Activated T-cell treated with anti-CD3 and anti-CD28 coated beads, Interleukin-2, amount 50 U/mL, for 72 hours (primary cell): ENCODE measurements at regions not wholly inside any gene's neighbourhood (a gene's known extent, or its start where the extent isn't known, plus 50 kb on each side); places are given as distances from the start of the nearest gene placed in this dataset.

ENCODE experiments used
- ATAC-seq, 2 donors: fragments of 150-1000 bp; cut with Tn5 transposase; replicated peaks in 1 of 2; 2 replicates each; pipeline ENCODE4 v1.10.0; 2021; ENCODE audit warnings: moderate library complexity in 2 of 2, mild to moderate bottlenecking in 1 of 2
- DNase-seq, 2 donors: peaks; one replicate each; pipeline ENCODE4 v3.0.0; 2021 to 2022; ENCODE audit warnings: mixed read lengths in 1 of 2
- H3K27ac Mint-ChIP-seq: one replicate; pipeline ENCODE4 v1.8.0; 2022; ENCODE audit warnings: mild to moderate bottlenecking, moderate library complexity, mixed read lengths
- H3K27me3 Mint-ChIP-seq: one replicate; pipeline ENCODE4 v1.8.0; 2022; ENCODE audit warnings: low read depth, mixed read lengths
- H3K36me3 Mint-ChIP-seq, 2 donors: one replicate each; pipeline ENCODE4 v1.8.0; 2022; ENCODE audit warnings: mixed read lengths in 2 of 2, mild to moderate bottlenecking in 1 of 2; ENCODE audit not compliant: insufficient read depth in 2 of 2
- H3K4me1 Mint-ChIP-seq: one replicate; pipeline ENCODE4 v1.8.0; 2022; ENCODE audit warnings: low read depth, mixed read lengths
- H3K4me3 Mint-ChIP-seq, 2 donors: one replicate each; pipeline ENCODE4 v1.8.0; 2022; ENCODE audit warnings: mild to moderate bottlenecking in 2 of 2, mixed read lengths in 2 of 2, moderate library complexity in 2 of 2
- H3K9me3 Mint-ChIP-seq, 2 donors: one replicate each; pipeline ENCODE4 v1.8.0; 2022; ENCODE audit warnings: mixed read lengths in 2 of 2

GRCh38 chr10:30778769-30779168, 149.2 kb upstream of the LYZL2 start:
- DNase-seq (no peak), ATAC-seq (no peak)
- Mint-ChIP-seq H3K27me3 (peaks cover 16% of the 10 kb centered on the region), H3K27ac (no peak overlapping the region), H3K4me3 (no peak overlapping the region), H3K9me3 (no peaks in the 10 kb centered on the region), H3K4me1 (peaks cover 4% of the 10 kb centered on the region), H3K36me3 (no peaks in the 10 kb centered on the region)

DNA sequence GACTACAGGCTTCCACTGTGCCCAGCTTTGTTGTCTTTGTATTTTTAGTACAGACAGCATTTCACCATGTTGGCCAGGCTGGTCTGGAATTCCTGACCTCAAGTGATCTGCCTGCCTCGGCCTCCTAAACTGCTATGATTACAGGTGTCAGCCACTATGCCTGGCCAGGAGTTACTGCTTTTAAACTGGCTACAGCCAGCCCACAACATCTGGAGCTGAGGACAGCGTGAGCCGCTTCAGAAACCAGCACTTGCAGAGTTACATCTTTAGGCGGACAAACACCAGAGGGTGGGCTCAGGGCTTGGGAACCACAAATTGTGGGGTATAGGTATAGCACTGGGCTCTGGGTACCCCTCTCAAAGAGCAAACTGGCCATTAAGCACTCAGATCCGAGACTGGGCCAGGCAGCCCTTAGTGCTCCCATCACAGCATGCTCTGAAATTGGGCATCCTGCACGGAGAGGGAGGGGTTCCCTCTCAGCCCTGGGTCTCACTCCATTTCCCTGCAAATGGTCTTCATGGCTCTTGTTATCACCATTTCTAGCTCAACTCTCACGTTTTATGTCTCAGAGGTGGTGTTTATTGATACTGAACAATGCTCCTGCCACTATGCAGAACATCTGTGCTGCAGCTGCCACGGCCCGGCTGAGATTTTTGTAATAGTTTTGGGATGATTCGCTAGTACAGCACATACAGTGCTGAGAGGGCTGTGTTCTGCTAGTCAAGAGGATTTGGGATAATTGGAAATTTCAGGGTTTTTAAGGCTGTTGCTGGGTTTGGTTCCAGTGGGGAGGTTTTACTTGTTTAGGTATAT, 146.4 kb upstream of the LYZL2 start:
- no peaks in the 10 kb centered on the region for H3K4me1 Mint-ChIP-seq
- peaks cover 16% of the 10 kb centered on the region for H3K27me3 Mint-ChIP-seq
- H3K4me3 Mint-ChIP-seq = no peak overlapping the region
- DNase-seq (no peak), ATAC-seq (no peak)
- H3K27ac Mint-ChIP-seq = no peak overlapping the region
- H3K9me3 Mint-ChIP-seq = peaks cover 3% of the 10 kb centered on the region in 2 donors
- H3K36me3 Mint-ChIP-seq = peaks cover 3 to 4% of the 10 kb centered on the region in 2 donors

GRCh38 chr10:30774261-30774660, 144.7 kb upstream of the LYZL2 start:
- Mint-ChIP-seq H3K9me3 (peaks cover 3% of the 10 kb centered on the region in 2 donors), H3K4me3 (no peak overlapping the region), H3K27ac (no peak overlapping the region), H3K36me3 (peaks cover 3 to 7% of the 10 kb centered on the region in 2 donors), H3K4me1 (no peaks in the 10 kb centered on the region), H3K27me3 (peaks cover 9% of the 10 kb centered on the region)
- DNase-seq (no peak), ATAC-seq (no peak)

DNA sequence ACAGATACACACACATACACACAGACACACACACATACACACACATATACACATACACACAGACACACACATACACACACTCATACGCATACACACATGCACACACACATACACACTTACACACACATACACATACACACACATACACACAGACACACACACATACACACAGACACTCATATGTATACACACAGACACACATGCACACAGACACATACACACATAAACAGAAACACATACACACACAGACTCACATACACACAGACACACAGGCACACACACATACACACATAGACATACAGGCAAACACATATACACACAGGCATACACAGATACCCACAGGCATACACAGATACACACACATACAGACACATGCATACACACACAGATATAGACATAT, 143.9 kb upstream of the LYZL2 start:
- Mint-ChIP-seq H3K36me3 (peaks cover 3 to 7% of the 10 kb centered on the region in 2 donors), H3K27ac (no peak overlapping the region), H3K4me3 (no peak overlapping the region), H3K9me3 (peaks cover 3% of the 10 kb centered on the region in 2 donors), H3K4me1 (no peaks in the 10 kb centered on the region), H3K27me3 (peaks cover 2% of the 10 kb centered on the region)
- no peak for DNase-seq
- ATAC-seq = no peak

GRCh38 chr10:30770816-30771215, 141.3 kb upstream of the LYZL2 start:
- Mint-ChIP-seq H3K9me3 (peaks cover 3% of the 10 kb centered on the region in 2 donors), H3K4me1 (no peaks in the 10 kb centered on the region), H3K27me3 (no peaks in the 10 kb centered on the region), H3K36me3 (peaks cover 5 to 7% of the 10 kb centered on the region in 2 donors), H3K4me3 (no peak overlapping the region), H3K27ac (no peak overlapping the region)
- no peak for ATAC-seq
- no peak for DNase-seq

GRCh38 chr10:30770229-30770628, 140.7 kb upstream of the LYZL2 start:
- Mint-ChIP-seq H3K9me3 (peaks cover 3% of the 10 kb centered on the region in 2 donors), H3K27me3 (no peaks in the 10 kb centered on the region), H3K4me3 (no peak overlapping the region), H3K36me3 (peaks cover 5 to 7% of the 10 kb centered on the region in 2 donors), H3K27ac (no peak overlapping the region), H3K4me1 (no peaks in the 10 kb centered on the region)
- no peak for ATAC-seq
- no peak for DNase-seq

DNA sequence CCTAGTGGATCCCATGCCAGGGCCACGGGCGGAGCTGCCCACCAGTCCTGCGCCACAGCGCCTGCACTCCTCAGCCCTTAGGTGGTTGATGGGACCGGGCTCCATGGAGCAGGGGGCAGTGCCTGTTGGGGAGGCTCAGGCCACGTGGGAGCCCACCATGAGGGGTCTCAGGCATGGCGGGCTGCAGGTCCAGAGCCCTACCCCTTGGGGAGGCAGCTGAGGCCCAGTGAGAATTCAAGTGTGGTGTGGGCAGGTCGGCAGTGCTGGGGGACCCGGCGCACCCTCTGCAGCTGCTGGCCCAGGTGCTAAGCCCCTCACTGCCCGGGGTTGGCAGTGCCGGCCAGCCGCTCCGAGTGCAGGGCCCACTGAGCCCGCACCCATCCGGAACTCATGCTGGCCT, 139.8 kb upstream of the LYZL2 start:
- ATAC-seq (no peak), DNase-seq (no peak)
- Mint-ChIP-seq H3K9me3 (peaks cover 3% of the 10 kb centered on the region in 2 donors), H3K27me3 (no peaks in the 10 kb centered on the region), H3K27ac (no peak overlapping the region), H3K4me1 (no peaks in the 10 kb centered on the region), H3K4me3 (no peak overlapping the region), H3K36me3 (peaks cover 5 to 7% of the 10 kb centered on the region in 2 donors)

GRCh38 chr10:30765616-30766015, 136.1 kb upstream of the LYZL2 start:
- Mint-ChIP-seq H3K9me3 (peaks cover 0 to 2% of the 10 kb centered on the region in 2 donors), H3K4me1 (no peaks in the 10 kb centered on the region), H3K27me3 (no peaks in the 10 kb centered on the region), H3K36me3 (peaks cover 2 to 3% of the 10 kb centered on the region in 2 donors), H3K27ac (no peak overlapping the region), H3K4me3 (no peak overlapping the region)
- DNase-seq (no peak), ATAC-seq (no peak)

DNA sequence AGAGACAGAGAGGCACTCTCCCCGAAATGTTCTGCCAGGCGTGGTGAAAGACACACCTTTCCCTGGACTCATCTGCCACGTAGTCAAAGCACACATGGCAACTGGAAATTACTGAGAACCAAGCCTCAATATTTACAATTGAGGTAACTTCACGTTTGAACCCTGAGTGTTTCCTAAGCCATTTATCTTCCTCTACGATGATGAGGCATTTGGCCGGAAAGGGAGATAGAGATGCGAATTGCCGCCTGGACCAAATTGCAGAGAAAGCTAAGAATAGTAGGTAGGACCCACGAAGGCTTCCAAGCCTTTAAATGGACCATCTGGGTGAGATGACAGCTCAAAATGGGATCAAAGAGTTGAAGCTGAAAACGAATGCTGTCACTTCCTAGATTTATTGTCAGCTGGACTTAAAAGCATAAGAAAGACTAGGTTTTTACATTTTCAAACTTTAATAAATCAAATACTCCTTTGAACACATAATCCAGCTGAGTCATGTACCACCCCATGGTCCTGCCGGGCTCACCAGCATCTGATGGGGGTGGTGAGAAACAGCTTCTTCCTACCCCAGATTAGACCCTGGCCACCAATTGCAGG, 135.6 kb upstream of the LYZL2 start:
- ATAC-seq (no peak), DNase-seq (no peak)
- Mint-ChIP-seq H3K4me1 (no peaks in the 10 kb centered on the region), H3K4me3 (no peak overlapping the region), H3K27me3 (no peaks in the 10 kb centered on the region), H3K36me3 (peaks cover 3% of the 10 kb centered on the region in 2 donors), H3K9me3 (peaks cover 0 to 2% of the 10 kb centered on the region in 2 donors), H3K27ac (no peak overlapping the region)

DNA sequence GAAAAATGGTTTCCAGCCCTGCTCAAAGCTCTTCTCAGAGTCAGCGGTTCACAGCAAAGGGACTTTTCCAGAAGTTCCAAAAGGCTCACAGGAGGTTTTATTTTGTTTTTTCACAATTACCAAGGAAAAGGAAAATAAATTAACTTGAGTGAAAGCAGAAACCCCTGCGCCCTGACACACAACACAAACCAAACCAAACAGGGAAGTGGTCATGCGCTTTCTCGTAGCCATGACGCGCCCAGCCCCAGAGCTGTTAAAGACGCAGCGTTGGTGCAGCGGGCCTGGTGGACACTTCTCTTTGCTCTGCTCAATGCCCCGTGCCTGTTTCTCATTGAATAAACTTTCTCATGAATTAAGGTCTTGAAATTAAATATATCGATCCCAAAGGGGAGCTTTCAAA, 134.4 kb upstream of the LYZL2 start:
- H3K4me3 Mint-ChIP-seq = no peak overlapping the region
- H3K36me3 Mint-ChIP-seq = peaks cover 1 to 3% of the 10 kb centered on the region in 2 donors
- H3K9me3 Mint-ChIP-seq = peaks cover 0 to 2% of the 10 kb centered on the region in 2 donors
- H3K4me1 Mint-ChIP-seq = no peaks in the 10 kb centered on the region
- ATAC-seq (no peak), DNase-seq (no peak)
- no peaks in the 10 kb centered on the region for H3K27me3 Mint-ChIP-seq
- no peak overlapping the region for H3K27ac Mint-ChIP-seq

DNA sequence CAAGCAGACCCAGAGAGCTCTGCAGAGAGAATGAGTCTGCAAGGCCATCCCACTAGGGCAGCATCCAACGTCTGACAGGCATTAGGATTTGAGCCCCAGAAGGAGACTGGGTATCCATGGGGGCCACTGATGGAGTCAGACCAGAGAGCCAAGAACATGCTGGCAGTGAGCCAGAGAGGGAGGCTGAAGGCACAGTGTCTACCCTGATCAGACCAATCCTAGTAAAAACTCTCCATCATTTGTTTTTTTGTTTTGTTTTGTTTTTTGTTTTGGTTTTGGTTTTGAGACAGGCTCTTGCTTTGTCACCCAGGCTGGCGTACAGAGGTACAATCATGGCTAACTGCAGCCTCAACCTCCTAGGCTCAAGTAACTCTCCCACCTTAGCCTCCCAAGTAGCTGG, 133.1 kb upstream of the LYZL2 start:
- no peak overlapping the region for H3K4me3 Mint-ChIP-seq
- H3K27me3 Mint-ChIP-seq = no peaks in the 10 kb centered on the region
- ATAC-seq (no peak), DNase-seq (no peak)
- H3K36me3 Mint-ChIP-seq = peaks cover 1% of the 10 kb centered on the region in 2 donors
- no peak overlapping the region for H3K27ac Mint-ChIP-seq
- H3K4me1 Mint-ChIP-seq = no peaks in the 10 kb centered on the region
- H3K9me3 Mint-ChIP-seq = peaks cover 0 to 2% of the 10 kb centered on the region in 2 donors

DNA sequence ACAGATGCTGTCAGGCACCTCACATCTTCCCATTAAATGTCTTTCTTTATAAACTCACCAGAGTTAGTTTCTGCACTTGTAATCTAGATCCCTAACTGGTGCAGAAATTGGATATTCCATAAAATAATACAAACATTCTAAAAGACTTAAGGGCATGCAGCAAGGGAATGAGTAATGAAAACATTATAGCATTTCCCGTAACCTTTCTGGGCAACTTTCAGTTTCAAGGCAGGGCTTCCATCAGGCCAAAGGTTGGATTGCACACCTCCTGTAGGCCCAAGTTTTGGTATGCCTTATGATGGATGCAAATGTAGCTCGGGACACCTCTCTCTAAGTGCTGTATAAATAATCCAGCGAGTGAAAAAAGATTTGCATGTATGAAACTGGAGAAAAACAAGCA, 129.9 kb upstream of the LYZL2 start:
- no peak for ATAC-seq
- Mint-ChIP-seq H3K27me3 (no peaks in the 10 kb centered on the region), H3K4me1 (no peaks in the 10 kb centered on the region), H3K9me3 (peaks cover 0 to 3% of the 10 kb centered on the region in 2 donors), H3K4me3 (no peak overlapping the region), H3K36me3 (peaks cover 1% of the 10 kb centered on the region in 2 donors), H3K27ac (no peak overlapping the region)
- DNase-seq = no peak

- Mint-ChIP-seq H3K9me3 (peaks cover 0 to 3% of the 10 kb centered on the region in 2 donors), H3K36me3 (peaks cover 1% of the 10 kb centered on the region in 2 donors), H3K4me1 (no peaks in the 10 kb centered on the region), H3K27ac (no peak overlapping the region), H3K4me3 (no peak overlapping the region), H3K27me3 (no peaks in the 10 kb centered on the region)
- no peak for DNase-seq
- ATAC-seq = no peak
Measured at GRCh38 chr10:30758338-30758737, 128.8 kb upstream of the LYZL2 start.
